Activated T-helper 9 cell treated with anti-CD3 and anti-CD28 coated beads, Interleukin-2, amount 50 U/mL, for 16 hours (primary cell): ENCODE measurements at regions not wholly inside any gene's neighbourhood (a gene's known extent, or its start where the extent isn't known, plus 50 kb on each side); places are given as distances from the start of the nearest gene placed in this dataset.

Source experiments
- DNase-seq: peaks from one replicate; pipeline ENCODE4 v3.0.0-alpha.2; 2020; ENCODE audit warnings: low read depth

DNA sequence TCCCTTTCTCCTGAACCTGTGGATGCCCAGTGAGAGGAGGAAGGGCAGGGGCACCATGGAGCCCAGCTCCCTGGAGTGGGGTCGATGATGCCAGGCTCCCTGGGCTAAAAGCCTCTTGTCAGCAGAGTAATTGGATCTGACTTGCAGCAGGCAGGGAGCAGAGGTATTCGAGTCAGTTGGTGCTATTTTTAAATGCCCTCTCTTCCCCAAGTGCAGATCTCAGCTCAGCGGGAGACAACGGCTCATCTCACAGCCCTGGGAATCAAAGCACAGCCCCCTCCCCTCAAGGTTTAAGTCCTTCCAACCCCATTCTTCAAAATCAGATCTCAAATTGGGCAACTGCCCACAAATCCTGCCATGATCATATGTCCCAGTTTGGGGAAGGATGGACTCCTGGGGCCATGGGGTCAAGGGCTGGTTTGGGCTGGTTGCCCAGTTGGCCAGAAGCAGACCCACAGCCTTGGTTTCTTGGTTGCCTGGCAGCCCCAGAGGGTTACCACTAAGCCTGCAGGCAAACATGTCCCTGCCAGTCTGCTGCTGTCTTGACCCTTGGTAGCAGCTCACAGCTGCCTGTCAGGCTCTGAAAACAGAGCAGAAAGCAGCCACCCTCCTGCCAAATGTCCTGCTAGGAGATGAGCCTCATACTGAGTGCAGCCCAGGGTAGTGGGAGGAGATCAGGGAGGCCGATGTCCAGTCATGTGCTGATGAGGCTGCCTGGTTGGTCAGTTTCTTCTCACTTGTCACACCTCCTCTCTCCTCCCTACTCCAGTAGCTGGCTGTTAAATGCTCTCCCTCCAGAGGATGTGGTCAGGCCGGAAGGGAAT, 244.9 kb downstream of the LOXHD1 start:
- no peak for DNase-seq

DNA sequence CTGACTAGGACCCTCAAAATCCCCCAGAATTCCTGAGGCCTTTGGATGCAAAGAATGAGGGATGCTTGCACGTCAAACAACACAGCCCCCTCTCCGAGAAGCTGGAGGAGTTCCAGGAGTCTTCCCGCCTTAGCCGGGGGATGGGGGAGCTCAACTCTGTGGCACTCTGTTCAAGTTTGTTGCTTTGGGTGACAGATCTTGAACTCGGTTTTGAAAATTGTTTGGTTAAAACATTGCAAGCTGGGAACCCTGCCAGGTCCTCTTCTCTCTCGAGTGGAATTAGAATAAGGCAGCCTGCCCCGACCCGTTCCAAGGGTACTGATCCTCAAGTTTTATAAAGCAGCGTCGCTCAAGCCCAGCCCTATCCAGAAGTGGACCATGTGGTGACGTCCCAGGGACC, 244.1 kb downstream of the LOXHD1 start:
- no peak for DNase-seq

DNA sequence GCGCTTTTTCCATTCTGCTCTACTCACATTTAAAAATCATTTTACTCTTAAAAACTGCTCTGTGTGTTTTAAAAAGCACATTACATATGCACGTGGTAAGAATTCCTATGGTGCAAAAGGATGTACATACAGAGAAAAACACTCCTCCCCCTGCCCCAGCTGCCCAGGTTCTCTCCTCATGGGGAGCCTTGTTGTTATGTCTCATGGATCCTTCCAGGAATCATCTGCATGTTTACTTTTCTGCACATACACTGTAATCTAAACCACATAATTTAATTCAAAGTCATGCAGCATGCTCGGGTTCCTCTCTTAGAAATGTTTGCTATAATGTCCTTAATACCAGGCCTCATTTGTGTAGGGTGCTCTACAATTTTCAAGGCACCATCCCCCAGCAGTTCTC, 243.3 kb downstream of the LOXHD1 start:
- DNase-seq: no peak

DNA sequence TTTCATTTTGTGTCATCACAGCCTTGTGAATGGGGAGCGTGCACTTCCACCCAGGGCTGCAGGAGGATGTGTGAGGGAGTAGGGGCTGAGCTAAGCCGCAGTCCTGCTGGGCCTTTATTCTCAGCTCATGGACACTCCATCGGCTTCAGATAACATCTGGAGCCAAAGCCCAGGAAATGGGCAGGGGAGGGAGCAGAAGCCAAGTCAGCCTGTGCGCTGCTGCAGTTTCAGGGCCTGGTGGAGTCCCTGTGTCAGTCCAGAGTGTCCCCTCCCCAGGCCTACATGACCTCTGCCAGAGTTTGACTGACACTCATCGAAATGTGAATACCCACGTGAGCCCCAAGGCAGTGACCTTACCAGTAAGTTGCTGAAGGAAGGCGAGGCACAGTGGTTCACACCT, 242.2 kb downstream of the LOXHD1 start:
- DNase-seq: no peak

DNA sequence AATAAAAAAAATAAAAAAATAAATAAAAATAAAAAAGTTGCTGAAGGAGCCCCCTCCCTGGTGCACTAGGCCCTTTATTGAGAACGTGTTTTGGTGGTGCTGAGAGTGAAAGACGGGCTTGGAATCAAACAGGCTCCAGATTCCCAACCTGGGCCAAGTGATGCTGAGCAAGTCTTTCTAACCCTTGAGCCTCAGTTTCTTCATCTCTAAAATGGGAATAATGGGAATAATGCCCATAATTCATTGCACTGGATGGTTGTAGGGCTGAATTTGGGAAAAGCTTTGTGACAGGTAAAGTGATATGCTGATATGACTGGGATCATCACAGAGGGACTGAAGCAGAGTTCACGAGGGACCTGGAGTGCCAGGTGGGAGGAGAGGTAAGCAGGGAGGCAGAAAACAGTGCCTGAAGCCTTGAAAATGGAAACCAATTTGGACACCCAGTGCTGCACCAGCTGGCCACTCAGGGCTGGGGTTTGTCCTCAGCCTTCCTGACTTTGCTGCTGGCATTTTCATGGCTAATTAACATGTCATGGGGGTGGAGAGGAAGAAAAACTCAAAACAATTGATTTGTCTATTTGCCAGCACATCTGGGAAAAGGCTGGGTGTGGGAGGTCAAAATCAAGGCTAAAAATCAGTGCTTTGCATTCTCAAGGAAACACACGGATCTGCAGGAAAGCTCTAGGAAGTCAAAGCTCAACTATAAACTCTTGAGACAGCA, 241.3 kb downstream of the LOXHD1 start:
- DNase-seq: no peak

DNA sequence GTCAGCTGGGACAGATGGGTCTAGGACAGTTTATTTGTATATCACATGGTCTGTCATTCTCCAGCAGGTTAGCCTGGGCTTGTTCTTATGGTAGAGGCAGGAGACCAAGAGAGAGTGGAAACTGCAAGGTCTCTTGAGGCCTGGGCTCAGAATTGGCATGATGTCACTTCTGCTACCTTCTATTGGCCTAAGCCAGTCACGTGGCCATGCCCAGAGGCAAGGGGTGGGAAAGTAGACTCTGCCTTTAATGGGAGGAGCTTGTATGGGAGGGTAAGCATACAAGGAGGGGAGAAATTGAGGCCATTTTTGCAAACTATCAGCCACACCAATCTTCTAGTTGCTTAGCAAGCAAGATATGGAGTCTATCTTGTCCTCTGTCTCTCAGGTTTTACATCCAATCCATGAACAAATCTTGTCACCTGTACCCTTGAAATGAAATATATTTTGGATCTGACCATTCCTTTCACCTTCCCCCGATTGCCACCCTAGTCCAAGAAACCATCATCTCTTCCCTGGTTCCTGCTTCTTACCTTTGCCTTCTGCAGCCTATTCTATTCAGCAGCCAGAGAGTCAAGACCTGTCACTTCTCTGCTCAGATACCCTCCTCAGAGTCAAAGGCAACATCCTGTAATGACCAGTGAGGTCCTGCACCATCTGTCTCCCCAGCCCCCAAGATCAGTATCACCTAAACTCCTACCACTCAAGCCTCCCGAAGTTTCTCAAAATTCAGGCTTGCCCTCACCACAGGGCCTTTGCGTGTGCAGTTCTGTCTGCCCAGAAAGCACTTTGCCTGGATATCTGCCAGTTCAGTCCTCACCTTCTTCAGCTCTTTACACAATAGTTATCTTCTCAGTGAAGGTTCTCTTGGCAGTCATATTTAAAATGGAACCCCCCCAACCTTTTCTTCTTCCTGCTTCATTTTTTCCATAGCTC, 240.0 kb downstream of the LOXHD1 start:
- no peak for DNase-seq

DNA sequence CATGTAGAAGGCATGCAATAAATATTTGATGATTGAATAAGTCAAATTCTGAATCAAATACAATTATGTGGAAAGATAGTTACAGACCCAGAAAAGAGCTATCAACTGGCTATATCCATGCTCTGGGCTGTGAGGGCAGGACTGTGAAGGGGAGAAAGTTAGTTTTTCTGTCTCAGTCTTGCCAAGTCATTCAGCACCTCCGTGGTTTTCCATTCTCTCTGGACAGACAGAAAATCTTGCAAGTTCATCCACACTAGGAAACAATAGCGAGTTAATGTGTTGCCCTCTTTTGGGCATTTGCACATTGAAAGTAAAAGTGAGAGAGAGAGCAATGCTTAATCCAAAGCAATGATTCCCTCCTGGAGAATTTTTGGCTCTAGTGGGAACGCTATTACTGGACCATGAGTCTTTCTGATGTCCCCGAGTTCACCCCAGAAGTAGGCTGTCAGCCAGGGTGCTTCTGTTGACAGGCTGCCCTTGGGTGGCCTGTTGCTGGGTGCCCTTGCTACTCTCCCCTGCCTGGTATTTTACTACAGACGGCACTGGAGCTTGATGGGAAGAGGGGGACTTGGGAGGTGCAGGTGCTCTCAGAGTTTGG, 238.3 kb downstream of the LOXHD1 start:
- DNase-seq: no peak

DNA sequence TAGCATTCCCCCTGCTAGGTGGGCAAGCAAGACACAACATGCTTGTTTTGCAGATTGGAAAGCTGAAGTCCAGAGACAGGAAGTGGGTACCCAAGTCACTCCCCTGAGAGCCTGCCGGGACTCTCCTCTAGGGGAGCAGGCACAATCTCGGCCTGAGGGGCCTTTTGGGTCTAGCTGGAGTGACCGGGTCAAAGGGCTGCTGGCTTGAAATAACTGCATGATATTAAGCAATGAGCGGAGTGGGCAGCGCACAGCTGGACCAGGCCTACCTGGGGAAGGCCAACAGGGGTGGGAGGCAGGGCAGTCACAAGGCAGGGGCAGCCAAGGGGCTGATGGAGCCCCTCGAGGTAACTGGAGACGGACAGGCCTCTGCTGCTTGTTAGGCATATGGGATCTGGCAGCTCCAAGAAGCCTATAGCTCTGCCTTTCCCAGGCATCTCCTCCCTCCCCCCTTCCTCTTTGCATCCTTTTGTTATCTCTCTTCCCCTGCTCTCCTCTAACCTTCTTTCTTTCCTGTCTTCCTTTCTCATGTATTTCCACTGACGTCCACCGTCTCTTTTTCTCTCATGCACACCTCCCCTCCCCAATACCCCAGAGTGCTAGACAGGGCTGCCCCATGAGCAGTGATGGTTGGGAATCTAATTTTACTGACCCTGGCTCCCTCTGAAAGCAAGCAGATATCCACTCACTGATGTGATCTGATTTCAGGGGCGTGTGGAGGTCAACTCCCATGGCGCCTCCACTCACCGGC, 237.5 kb downstream of the LOXHD1 start:
- no peak for DNase-seq

DNA sequence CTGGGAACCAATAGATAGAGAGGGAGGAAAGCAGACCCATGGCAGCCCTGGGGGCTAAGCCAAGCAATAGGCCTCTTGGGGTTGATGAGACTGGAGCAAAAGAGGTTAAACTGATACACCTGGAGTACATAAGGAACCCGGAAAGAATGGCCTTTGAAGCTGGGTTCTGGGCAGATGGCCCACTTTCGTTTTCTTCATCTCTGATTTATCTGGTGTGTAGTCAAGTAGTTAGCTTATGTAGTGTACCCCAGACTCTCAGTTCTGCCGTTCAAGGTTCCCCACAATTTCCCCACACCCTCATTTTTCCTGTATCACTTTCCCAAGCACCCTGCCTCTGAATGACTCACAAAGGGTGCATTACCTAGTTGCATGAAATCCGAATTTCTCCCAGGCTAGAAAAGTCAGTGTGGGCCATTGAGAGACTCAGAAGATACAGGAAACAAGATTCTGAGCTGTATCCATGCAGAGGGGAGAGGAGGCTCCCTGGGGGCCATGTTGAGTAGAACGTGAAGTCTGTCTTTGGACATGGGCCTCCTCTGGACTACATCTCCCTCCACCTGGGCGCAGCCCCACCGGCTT, 235.0 kb downstream of the LOXHD1 start:
- no peak for DNase-seq

DNA sequence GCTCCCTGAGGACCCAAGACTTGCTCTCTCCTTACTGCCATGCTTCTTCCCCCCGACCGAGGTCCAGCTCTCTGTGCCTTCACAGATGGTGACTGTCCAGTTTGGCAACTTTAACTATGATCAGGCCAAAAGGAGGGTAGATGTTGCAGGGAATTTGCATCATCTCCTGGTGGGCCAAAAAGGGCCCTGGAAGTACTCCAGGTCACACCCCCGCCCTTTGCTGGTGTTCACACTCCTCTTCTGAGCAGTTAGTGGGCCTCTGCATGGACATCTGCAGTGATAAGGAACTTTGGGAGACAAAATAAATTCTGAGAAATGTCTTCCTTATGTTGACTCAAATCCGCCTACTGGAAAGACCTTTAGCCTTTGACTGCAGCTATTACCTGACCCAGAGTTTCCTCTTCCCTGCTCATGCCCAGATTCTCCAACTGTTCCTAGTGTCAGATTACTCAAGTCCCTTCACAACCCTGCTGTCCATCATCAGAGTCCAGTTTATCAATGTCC, 234.4 kb downstream of the LOXHD1 start:
- DNase-seq: no peak

DNA sequence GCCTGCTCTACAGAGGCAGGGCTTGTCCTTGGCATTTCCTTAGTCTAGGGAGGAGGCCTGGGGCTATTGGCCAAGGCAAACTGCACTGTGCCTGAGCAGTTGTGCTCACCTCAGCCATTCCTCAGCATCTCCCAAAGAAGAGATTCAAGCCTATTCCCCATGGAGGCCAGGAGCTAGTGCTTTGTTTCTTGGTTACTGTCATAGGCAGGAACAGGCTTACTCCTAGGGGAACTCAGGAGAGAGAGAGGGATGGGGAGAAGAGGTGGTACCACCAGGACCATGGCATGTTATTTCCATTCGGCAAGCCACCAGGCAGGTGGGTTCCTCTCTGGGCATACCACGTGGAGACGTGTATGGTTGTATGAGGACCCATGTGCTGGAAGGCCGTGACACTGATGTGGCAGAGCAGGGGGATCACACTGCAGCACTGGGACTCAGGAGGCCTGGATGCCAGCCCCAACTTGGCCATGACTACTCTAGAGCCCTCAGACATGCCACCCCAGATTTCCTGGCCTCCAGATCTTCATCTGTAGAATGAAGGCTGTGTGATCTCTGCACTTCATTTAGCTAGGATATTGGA, 233.7 kb downstream of the LOXHD1 start:
- DNase-seq: no peak

DNA sequence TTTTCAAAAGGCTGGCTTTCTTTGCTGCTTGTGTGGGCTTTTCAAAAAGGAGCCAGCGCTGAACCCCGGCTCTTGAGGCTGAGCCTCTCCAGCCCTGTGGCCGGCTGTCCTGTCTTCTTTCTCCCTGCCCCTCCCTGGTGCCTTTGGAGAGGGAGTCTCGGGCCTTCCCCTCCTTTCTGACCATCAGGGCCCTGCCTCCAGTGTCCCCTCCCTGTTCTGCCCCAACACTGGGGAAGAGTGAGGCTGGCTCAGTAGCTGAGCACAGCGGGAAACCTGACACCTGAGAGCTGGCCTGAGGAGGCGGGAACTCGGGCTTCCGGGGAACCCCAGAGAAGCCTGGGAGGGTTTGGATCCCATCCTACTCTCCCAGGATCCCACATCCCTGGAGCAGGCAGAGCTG, 232.1 kb downstream of the LOXHD1 start:
- DNase-seq: no peak

DNA sequence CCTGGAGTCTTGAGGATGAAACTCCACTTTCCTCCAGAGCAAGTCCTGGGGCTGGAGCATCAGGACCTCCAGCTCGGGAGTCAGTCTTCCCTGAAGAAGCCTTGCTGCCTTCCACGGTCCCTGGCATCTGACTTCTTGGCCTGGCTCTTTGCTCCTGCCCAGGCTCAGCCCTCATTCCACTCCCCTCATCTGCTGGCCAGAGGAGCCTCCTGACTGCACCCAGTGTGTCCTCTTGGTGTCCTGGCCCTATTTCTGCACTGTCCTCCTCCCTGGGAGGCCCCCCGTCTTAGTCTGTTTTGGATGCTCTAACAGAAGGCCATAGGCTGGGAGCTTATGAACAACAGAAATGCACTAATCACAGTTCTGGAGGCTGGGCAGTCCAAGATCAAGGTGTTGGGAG, 231.5 kb downstream of the LOXHD1 start:
- no peak for DNase-seq

DNA sequence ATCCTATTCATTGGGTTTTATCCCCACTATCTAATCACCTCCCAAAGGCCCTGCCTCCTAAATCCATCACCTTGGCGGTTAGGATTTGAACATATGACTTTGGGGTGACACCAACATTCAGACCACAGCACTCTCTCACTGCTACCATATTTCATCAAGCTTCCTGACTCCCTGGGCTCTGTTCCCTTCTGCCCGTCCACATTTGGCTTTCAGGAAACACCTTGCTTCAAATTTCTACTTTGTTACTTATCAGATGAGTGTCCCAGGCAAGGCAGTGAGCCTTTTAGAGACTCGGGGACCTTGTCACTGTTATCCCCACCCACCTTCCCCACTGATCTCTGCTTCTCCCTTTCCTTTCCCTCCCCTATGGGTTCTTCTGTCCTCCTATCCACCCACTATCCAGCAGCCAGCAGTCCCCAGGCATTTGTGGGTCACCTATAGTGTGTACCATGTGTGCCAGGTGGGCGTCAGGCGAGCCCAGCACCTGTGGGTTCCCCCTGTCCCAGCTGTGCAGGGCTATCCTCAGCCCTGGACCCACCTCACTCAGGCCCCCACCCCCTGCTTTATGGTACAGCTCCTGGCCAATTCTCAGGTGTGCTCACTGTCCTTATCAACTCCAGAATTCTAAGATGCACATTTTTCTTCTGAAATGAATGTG, 230.9 kb downstream of the LOXHD1 start:
- DNase-seq: no peak

DNA sequence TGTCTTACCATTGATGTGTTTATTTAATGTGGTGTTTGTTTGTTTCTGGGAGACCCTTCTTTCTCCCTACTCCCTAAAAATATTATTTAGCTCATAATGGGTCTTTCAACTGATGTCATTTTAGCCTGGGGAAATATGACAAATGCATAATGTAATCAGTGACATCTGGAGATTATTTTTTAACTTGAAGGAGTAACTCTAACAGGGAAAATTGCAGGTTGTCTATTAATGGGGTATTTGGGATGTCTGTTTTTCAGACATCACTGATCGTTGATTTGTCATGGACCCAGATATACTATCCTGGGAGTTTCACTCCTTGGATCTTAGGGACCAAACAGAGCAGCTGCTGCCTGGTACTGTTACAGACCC, 230.4 kb downstream of the LOXHD1 start:
- DNase-seq: no peak
